HCT116 (cell line): ENCODE measurements at regions not wholly inside any gene's neighbourhood (a gene's known extent, or its start where the extent isn't known, plus 50 kb on each side); places are given as distances from the start of the nearest gene placed in this dataset.

Source experiments
- ATAC-seq: fragments of 200-7000 bp; cut with Tn5 transposase; 2 replicates; pipeline ENCODE4 v1.9.1; 2020; ENCODE audit warnings: mild to moderate bottlenecking, moderate library complexity
- BruUV-seq: library from RNA; stranded (reverse); fragments of 400-500 nt; replicated peaks from 2 replicates; lab custom pipeline; 2021; lab: Mats Ljungman, UMichigan
- CTCF ChIA-PET: fragments of 300-600 bp; sonication (Branson Sonifier 250); formaldehyde crosslinking; loops from one replicate; lab custom pipeline; 2021; ENCODE audit warnings: antibody characterized with exemption; lab: Charles Lee
- POLR2A ChIA-PET: fragments of 300-600, 350-600 bp; sonication (Branson Sonifier 250); formaldehyde crosslinking; loops from one replicate; lab custom pipeline; 2021; ENCODE audit warnings: antibody characterized with exemption; lab: Charles Lee
- RAD21 ChIA-PET, 2 experiments: fragments of 300-600 bp; sonication (Branson Sonifier 250); formaldehyde crosslinking; loops; one replicate each; lab custom pipeline; 2023; ENCODE audit warnings: low total read pairs in 2 of 2; ENCODE audit not compliant: uncharacterized antibody in 2 of 2, unreplicated experiment in 2 of 2, low non-redundant PET in 1 of 2; lab: Charles Lee
- DNase-seq: peaks from one replicate; pipeline ENCODE4 v3.0.0-alpha.2; 2010; ENCODE audit warnings: low read depth, low spot score
- H2AFZ ChIP-seq: fragments of 200-600 bp; shearing (Covaris generic), sonication (generic); 2 replicates; pipeline ENCODE4 v1.6.1; 2017; ENCODE audit warnings: low read depth, mixed run types, mixed read lengths, antibody characterized with exemption, low read length; ENCODE audit not compliant: poor library complexity, severe bottlenecking
- H3K27ac ChIP-seq: 2 replicates; pipeline ENCODE4 v1.5.1; 2012; ENCODE audit warnings: low read depth, low read length
- H3K27me3 ChIP-seq: fragments of 200-600 bp; sonication (generic); 2 replicates; pipeline ENCODE4 v1.6.1; 2016; ENCODE audit warnings: mixed run types, low read length, mixed read lengths; ENCODE audit not compliant: insufficient read depth
- H3K36me3 ChIP-seq, 2 experiments: fragments of 200-500 bp in 1 of 2; fragments of 200-600 bp in 1 of 2; sonication (Bioruptor generic) in 1 of 2; sonication (generic) in 1 of 2; 2 replicates each; pipeline versions ENCODE4 v1.5.1 to v1.6.1; 2014 to 2016; ENCODE audit warnings: low read length in 2 of 2, inconsistent platforms in 1 of 2, mixed read lengths in 1 of 2, mixed run types in 1 of 2; ENCODE audit not compliant: insufficient read depth in 2 of 2, control insufficient read depth in 1 of 2
- H3K4me1 ChIP-seq, 2 experiments: fragments of 200-600 bp in 1 of 2; sonication (generic) in 1 of 2; 2 replicates each; pipeline versions ENCODE4 v1.5.1 to v1.6.1; 2012 to 2017; ENCODE audit warnings: low read length in 2 of 2, inconsistent platforms in 1 of 2, mild to moderate bottlenecking in 1 of 2, mixed read lengths in 1 of 2, mixed run types in 1 of 2, moderate library complexity in 1 of 2; ENCODE audit not compliant: insufficient read depth in 2 of 2, control insufficient read depth in 1 of 2
- H3K4me2 ChIP-seq: fragments of 200-600 bp; sonication (generic); 2 replicates; pipeline ENCODE4 v1.6.1; 2017; ENCODE audit warnings: mixed run types, low read length, mixed read lengths
- H3K4me3 ChIP-seq, 2 experiments: fragments of 200-600 bp in 1 of 2; sonication (generic) in 1 of 2; replicated peaks in 1 of 2; 2 replicates each; pipeline ENCODE4 v1.5.1; 2011 to 2016; ENCODE audit warnings: low read length in 2 of 2, control low read depth in 1 of 2, low read depth in 1 of 2, mild to moderate bottlenecking in 1 of 2, mixed read lengths in 1 of 2, mixed run types in 1 of 2
- H3K79me2 ChIP-seq: fragments of 200-600 bp; sonication (generic); 2 replicates; pipeline ENCODE4 v1.6.1; 2017; ENCODE audit warnings: mild to moderate bottlenecking, mixed run types, low read length, moderate library complexity, mixed read lengths; ENCODE audit not compliant: insufficient read depth
- H3K9ac ChIP-seq: fragments of 200-600 bp; sonication (generic); 2 replicates; pipeline ENCODE4 v1.6.1; 2016; ENCODE audit warnings: low read length, mixed read lengths
- H3K9me2 ChIP-seq: fragments of 200-600 bp; sonication (generic), shearing (Covaris generic); 2 replicates; pipeline ENCODE4 v1.6.1; 2017; ENCODE audit warnings: mixed run types, mild to moderate bottlenecking, moderate library complexity; ENCODE audit not compliant: insufficient read depth
- H3K9me3 ChIP-seq, 2 experiments: fragments of 200-500 bp in 1 of 2; fragments of 200-600 bp in 1 of 2; sonication (Bioruptor generic) in 1 of 2; sonication (generic) in 1 of 2; 2 replicates each; pipeline ENCODE4 v1.6.1; 2014 to 2017; ENCODE audit warnings: low read length in 2 of 2, mixed read lengths in 2 of 2, inconsistent platforms in 1 of 2, low read depth in 1 of 2, mild to moderate bottlenecking in 1 of 2, mixed run types in 1 of 2, moderate library complexity in 1 of 2; ENCODE audit not compliant: control insufficient read depth in 1 of 2, insufficient read depth in 1 of 2
- H4K20me1 ChIP-seq: fragments of 200-600 bp; sonication (generic), shearing (Covaris generic); 2 replicates; pipeline ENCODE4 v1.6.1; 2017; ENCODE audit warnings: mixed run types, mild to moderate bottlenecking, moderate library complexity; ENCODE audit not compliant: insufficient read depth
- FOSL1 ChIP-seq: IDR thresholded peaks from 2 replicates; pipeline ENCODE4 v1.6.1; 2012; ENCODE audit warnings: low read depth
- POLR2AphosphoS5 ChIP-seq: IDR thresholded peaks from 2 replicates; pipeline ENCODE4 v1.6.1; 2011; ENCODE audit warnings: mild to moderate bottlenecking, low read depth, low read length, moderate library complexity
- RAD21 ChIP-seq: IDR thresholded peaks from 2 replicates; pipeline ENCODE4 v1.6.1; 2012; ENCODE audit warnings: low read depth, mild to moderate bottlenecking
- TCF7L2 ChIP-seq: IDR thresholded peaks from 2 replicates; pipeline ENCODE4 v1.7.0; 2011; ENCODE audit warnings: borderline replicate concordance, inconsistent platforms; ENCODE audit not compliant: insufficient read depth, insufficient read length; ENCODE audit errors: extremely low read depth
- YY1 ChIP-seq: IDR thresholded peaks from 2 replicates; pipeline ENCODE4 v1.6.1; 2011; ENCODE audit warnings: low read length, low read depth, moderate library complexity, mild to moderate bottlenecking; ENCODE audit not compliant: insufficient replicate concordance; ENCODE audit errors: extremely low read depth
- ZNF274 ChIP-seq: fragments of 200-500 bp; sonication (Bioruptor generic); IDR thresholded peaks from 2 replicates; pipeline ENCODE4 v1.6.1; 2014; ENCODE audit warnings: mild to moderate bottlenecking, low read depth, low read length, inconsistent platforms
- intact Hi-C: fragments of 100-400 bp; cut with micrococcal nuclease; formaldehyde crosslinking; loops from 2 replicates; pipeline ENCODE4 v1.10.0; 2022
- TF ChIP-seq, protein P1 (sequence below): IDR thresholded peaks from 2 replicates; pipeline ENCODE4 v1.6.1; 2012
- TF ChIP-seq, protein P2 (sequence below): IDR thresholded peaks from 2 replicates; pipeline ENCODE4 v1.6.1; 2012

DNA sequence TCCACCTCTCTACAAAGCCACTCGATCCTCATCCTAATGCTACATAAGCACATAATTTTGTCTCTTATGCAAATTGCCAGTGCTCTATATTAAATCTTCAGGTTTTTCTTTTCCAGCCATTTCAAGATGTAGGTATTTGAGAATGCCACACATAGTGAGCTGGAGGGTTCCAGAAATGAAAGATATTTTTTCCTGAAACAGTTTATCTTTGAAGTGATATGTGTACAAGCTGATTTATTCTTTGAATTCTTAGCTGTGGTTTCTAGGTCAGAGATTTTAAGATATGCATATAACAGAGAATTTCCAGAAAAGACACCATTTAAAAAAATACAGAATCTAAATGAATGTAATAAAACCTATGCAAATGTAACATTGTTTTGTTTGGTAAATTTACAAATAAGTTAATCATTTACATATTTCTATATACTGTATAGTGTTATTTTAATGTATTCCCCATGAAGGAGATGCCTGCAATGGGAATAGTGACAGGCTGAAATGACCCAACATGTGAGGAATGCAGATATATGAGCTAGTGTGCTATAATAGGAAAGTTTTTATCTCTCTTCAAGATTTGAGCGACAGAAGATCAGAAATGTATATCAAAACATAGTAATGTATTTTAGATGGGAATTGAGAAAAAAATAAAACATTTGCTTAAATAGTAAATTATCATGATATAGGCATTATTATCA, 570.2 kb downstream of the SLITRK1 start:
- BruUV-seq, result no TSS peak
- no peaks in the 10 kb centered on the region for H3K9me2 ChIP-seq
- H3K79me2 ChIP-seq, result no peaks in the 10 kb centered on the region
- H3K27ac ChIP-seq, result no peak overlapping the region
- no peaks in the 10 kb centered on the region for H3K27me3 ChIP-seq
- DNase-seq (no peak), ATAC-seq (no peak)
- H4K20me1 ChIP-seq, result no peaks in the 10 kb centered on the region
- H2AFZ ChIP-seq, result no peak overlapping the region
- CTCF ChIA-PET, result no interaction called here
- no peak overlapping the region for H3K9ac ChIP-seq
- intact Hi-C loops, result no loop called here
- POLR2A ChIA-PET, result no interaction called here
- RAD21 ChIA-PET, result no interaction called here
- H3K4me2 ChIP-seq, result no peak overlapping the region
- no peaks in the 10 kb centered on the region for H3K36me3 ChIP-seq
- H3K9me3 ChIP-seq, result no peaks in the 10 kb centered on the region
- TF ChIP-seq FOSL1 (no peak), POLR2AphosphoS5 (no peak), TCF7L2 (no peak)
- H3K4me3 ChIP-seq, result no peak overlapping the region
- H3K4me1 ChIP-seq, result no peaks in the 10 kb centered on the region

DNA sequence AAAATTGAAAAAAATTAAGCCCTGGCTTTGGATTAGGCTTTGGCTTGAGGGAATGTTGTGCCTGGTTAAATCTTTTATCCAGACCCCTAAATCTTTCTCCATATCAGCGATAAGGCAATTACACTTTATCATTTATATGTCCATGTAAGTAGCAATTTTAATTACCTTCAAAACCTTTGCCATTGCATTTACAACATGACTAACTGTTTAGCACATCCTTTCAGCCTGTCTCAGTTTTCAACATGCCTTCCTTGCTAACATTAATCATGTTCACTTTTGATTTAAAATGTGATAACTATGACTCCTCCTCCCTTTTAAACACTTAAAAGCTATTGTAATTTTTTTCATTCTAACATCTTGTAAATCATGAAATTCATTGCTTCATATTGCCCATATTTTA, 583.7 kb downstream of the SLITRK1 start:
- ATAC-seq (no peak), DNase-seq (no peak)
- H3K4me3 ChIP-seq, result no peak overlapping the region
- RAD21 ChIA-PET, result no interaction called here
- no peaks in the 10 kb centered on the region for H3K27me3 ChIP-seq
- no peak overlapping the region for H2AFZ ChIP-seq
- no peak overlapping the region for H3K4me2 ChIP-seq
- no peaks in the 10 kb centered on the region for H3K36me3 ChIP-seq
- no peaks in the 10 kb centered on the region for H4K20me1 ChIP-seq
- no peaks in the 10 kb centered on the region for H3K9me2 ChIP-seq
- TF ChIP-seq YY1 (no peak), RAD21 (no peak), ZNF274 (no peak)
- TF ChIP-seq, protein P1, sequence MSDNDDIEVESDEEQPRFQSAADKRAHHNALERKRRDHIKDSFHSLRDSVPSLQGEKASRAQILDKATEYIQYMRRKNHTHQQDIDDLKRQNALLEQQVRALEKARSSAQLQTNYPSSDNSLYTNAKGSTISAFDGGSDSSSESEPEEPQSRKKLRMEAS, result no peak
- TF ChIP-seq, protein P2, sequence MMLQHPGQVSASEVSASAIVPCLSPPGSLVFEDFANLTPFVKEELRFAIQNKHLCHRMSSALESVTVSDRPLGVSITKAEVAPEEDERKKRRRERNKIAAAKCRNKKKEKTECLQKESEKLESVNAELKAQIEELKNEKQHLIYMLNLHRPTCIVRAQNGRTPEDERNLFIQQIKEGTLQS, result no peak
- no peak overlapping the region for H3K27ac ChIP-seq
- no peaks in the 10 kb centered on the region for H3K79me2 ChIP-seq
- CTCF ChIA-PET, result no interaction called here
- POLR2A ChIA-PET, result no interaction called here
- H3K9me3 ChIP-seq, result no peaks in the 10 kb centered on the region
- H3K4me1 ChIP-seq, result no peaks in the 10 kb centered on the region
- no TSS peak for BruUV-seq
- intact Hi-C loops, result no loop called here
- H3K9ac ChIP-seq, result no peak overlapping the region
